ENCODE measurements at regions not wholly inside any gene's neighbourhood (a gene's known extent, or its start where the extent isn't known, plus 50 kb on each side); places are given as distances from the start of the nearest gene placed in this dataset.
A peak's percentile ranks its signal among the peaks of the same experiment; 100 is the strongest.

DNA sequence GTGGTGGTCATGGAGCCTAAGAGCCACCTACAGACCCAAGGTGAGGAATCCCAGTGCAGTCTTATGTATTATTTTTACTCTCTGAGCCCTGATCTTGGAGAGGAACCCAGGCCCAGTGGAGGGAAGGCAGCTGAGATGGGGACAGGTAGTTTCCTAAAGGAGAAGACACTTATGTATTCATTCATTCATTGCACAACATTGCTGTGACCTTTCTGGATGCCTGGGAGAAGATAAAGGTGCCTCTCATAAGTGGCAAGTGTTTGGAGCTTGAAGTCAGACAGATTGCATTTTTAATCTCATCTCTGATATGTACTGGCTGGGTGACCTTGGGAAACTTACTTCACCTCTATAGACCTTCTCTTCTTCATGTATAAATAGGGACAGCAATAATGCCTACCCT lies 111.1 kb downstream of the CEBPB start:
- H3K36me3 ChIP-seq (replicated peaks) = no peaks in the 10 kb centered on the region
- H3K4me3 ChIP-seq (ENCODE audit: low read depth, low read length) = no peak overlapping the region
- in situ Hi-C loops (cut with HindIII; ENCODE audit: low pct_ligation_motif_present, low sequenced_read_pairs) = no loop called here
- H3K27ac ChIP-seq = no peak overlapping the region
- TF ChIP-seq, protein P1, sequence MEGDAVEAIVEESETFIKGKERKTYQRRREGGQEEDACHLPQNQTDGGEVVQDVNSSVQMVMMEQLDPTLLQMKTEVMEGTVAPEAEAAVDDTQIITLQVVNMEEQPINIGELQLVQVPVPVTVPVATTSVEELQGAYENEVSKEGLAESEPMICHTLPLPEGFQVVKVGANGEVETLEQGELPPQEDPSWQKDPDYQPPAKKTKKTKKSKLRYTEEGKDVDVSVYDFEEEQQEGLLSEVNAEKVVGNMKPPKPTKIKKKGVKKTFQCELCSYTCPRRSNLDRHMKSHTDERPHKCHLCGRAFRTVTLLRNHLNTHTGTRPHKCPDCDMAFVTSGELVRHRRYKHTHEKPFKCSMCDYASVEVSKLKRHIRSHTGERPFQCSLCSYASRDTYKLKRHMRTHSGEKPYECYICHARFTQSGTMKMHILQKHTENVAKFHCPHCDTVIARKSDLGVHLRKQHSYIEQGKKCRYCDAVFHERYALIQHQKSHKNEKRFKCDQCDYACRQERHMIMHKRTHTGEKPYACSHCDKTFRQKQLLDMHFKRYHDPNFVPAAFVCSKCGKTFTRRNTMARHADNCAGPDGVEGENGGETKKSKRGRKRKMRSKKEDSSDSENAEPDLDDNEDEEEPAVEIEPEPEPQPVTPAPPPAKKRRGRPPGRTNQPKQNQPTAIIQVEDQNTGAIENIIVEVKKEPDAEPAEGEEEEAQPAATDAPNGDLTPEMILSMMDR (IDR thresholded peaks at IDR 0.05; ENCODE audit: low read depth, low read length, missing control alignments) = no peak
- no peak for DNase-seq
- no peaks in the 10 kb centered on the region for H3K27me3 ChIP-seq (replicated peaks)

DNA sequence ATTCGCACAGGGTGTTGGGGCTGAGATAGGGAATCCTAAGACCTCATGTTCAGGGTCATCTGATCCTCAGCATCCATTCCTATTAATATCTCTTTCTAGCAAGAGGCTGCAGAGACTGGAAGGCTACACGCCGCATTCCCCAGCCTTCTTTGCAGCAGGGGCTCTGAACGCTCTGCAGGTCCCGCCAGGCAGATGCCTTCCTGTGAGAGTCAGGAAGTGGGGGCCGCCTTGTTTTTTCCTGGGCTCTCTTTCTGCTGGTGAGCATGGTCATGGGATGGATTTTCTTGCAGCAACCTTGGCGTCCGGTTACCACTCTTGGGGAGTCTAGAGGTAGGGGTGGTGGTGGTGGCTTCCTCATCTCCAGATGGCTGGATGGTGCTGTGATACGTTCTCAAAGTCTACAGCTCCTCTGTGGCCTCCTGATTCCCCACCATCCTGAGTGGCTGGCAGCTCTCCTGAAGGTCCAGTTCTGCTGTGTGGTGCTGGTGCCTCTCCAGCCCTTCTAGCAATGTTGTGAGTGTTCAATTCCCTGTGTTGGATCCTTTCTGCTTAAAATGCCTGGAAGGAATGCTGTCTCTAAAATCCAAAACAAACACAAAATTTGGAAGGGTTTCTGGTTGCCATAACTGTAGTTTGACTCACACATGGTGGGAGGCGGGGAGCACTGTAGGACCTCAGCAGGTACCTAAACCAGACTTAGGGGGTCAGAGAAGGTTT lies 111.9 kb downstream of the CEBPB start:
- Histone ChIP-seq H3K36me3 (replicated peaks) (no peaks in the 10 kb centered on the region), H3K27ac (no peak overlapping the region), H3K4me3 (ENCODE audit: low read depth, low read length) (no peak overlapping the region), H3K27me3 (replicated peaks) (no peaks in the 10 kb centered on the region)
- in situ Hi-C loops (cut with HindIII; ENCODE audit: low pct_ligation_motif_present, low sequenced_read_pairs) = no loop called here
- TF ChIP-seq, protein P1 (IDR thresholded peaks at IDR 0.05; ENCODE audit: low read depth, low read length, missing control alignments) = no peak
- DNase-seq = no peak

DNA sequence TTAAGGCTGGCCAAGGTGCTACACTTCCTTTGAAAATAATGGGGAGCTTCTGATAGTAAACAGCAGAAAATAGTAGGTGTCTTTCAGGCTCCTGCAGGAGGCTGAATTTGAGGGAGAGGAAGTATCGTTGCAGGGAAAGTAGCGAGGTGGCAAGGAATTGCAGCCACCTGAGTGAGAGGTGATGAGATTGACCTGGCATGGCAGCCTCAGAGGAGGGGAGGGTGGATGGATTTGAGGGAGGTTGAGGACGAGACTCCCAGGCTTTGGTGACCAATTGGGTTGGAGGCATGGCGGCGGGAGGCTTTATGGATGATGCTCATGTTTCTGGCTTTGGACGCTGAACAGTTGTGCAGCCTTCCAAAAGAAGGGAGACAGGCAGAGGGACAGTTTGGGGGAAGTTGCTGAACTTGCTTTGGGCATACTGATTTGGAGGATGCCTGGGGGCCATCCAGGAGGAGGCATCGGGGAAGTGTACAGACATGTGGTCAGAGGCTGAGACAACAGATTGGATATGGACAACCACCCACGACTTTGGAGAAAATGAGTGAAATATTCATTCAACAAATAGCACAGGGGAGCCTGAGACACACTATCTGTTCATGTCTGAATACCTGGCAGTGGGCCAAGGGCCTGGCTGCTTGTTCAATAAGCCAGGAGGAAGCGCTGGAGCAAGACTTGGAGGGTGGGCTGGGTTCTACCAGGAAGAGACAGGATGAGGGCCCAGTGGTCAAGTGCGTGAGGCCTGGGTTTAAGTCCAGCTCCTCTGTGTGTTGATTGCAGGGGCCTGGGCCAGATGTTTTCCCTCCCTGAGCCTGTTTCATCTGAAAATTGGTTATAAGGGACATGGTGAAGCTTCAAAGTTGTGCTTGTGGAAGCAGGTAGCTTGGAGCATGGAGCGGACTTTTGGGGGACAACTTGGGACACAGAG lies 113.2 kb downstream of the CEBPB start:
- no peaks in the 10 kb centered on the region for H3K27me3 ChIP-seq (replicated peaks)
- peak overlapping the region; percentile 67 for H3K27ac ChIP-seq
- TF ChIP-seq, protein P1 (IDR thresholded peaks at IDR 0.05; ENCODE audit: low read depth, low read length, missing control alignments) = no peak
- H3K4me3 ChIP-seq (ENCODE audit: low read depth, low read length) = no peak overlapping the region
- DNase-seq = peak; percentile 67
- no peaks in the 10 kb centered on the region for H3K36me3 ChIP-seq (replicated peaks)
- in situ Hi-C loops (cut with HindIII; ENCODE audit: low pct_ligation_motif_present, low sequenced_read_pairs) = no loop called here

DNA sequence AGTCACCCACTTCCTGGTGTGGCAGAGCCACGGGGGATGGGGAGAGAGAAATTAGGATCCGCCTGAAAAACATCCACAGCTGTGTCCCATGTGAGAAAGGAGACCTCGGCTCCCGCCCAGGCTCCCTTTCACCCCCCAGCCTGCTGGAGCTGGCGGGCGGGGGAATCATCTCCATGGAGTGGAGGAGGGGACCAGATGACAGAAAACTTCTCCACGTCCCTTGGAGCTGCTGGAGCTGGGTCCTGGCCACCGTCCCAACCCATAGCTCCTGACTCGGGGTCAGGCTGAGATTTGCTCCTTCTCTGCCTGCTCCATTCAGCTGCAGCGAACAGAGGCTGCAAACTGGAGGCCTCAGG lies 113.8 kb downstream of the CEBPB start:
- in situ Hi-C loops (cut with HindIII; ENCODE audit: low pct_ligation_motif_present, low sequenced_read_pairs) = no loop called here
- Histone ChIP-seq H3K27me3 (replicated peaks) (no peaks in the 10 kb centered on the region), H3K36me3 (replicated peaks) (no peaks in the 10 kb centered on the region), H3K27ac (peak overlapping the region; percentile 67), H3K4me3 (ENCODE audit: low read depth, low read length) (no peak overlapping the region)
- DNase-seq = no peak
- TF ChIP-seq, protein P1 (IDR thresholded peaks at IDR 0.05; ENCODE audit: low read depth, low read length, missing control alignments) = no peak

DNA sequence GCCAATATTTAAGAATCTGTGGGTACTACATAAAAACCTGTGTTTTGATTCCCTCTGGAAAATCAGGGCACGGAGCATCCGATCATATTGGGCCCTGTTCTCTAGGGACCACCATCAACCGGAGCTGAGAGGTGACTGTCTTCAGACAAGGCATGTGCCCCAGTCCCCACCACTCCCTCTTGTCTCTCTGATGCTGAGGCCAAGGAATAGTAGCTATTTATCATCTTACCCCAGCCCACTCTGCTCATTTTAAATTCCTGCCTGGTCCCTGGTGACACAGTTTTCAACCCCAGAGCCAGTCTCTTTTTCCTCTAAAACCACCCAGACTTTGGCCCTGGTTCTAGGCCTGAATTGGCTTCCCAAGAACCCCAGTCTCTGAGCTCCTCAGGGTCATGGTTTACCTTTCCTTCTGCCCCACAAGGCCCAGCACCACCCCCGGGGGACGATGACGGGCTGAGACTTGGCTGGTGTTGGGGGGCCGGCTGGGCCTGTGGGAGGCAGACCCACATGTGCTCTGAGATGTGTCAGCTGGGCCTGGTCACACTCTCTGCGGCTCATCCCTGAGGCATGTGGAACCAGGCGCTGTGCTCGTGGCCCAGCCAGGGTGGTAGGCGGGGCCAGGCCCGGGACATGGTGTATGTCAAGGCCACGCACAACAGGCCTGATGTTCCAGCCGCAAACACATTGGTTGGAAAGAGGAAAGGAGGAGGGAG lies 114.4 kb downstream of the CEBPB start:
- H3K36me3 ChIP-seq (replicated peaks) = no peaks in the 10 kb centered on the region
- H3K4me3 ChIP-seq (ENCODE audit: low read depth, low read length) = no peak overlapping the region
- peak; percentile 82 for DNase-seq
- TF ChIP-seq, protein P1 (IDR thresholded peaks at IDR 0.05; ENCODE audit: low read depth, low read length, missing control alignments) = no peak
- peak overlapping the region; percentile 67 for H3K27ac ChIP-seq
- in situ Hi-C loops (cut with HindIII; ENCODE audit: low pct_ligation_motif_present, low sequenced_read_pairs) = no loop called here
- no peaks in the 10 kb centered on the region for H3K27me3 ChIP-seq (replicated peaks)
